HG03108 (cell line): ENCODE measurements at regions not wholly inside any gene's neighbourhood (a gene's known extent, or its start where the extent isn't known, plus 50 kb on each side); places are given as distances from the start of the nearest gene placed in this dataset.
A peak's percentile ranks its signal among the peaks of the same experiment; 100 is the strongest.

Experiments used
- ATAC-seq: cut with Tn5 transposase; IDR thresholded peaks from one replicate; pipeline ENCODE4 v1.9.1; 2021; ENCODE audit warnings: moderate library complexity; ENCODE audit not compliant: unreplicated experiment

- ATAC-seq: no peak
These were observed 193.6 kb upstream of the SMC2 start for GRCh38 chr9:103900466-103900865.

GRCh38 chr9:103902263-103902662 lies 191.8 kb upstream of the SMC2 start:
- ATAC-seq: no peak

- ATAC-seq: no peak
These were observed 189.9 kb upstream of the SMC2 start for GRCh38 chr9:103904242-103904641.

- no peak for ATAC-seq
These were observed 180.2 kb upstream of the SMC2 start for GRCh38 chr9:103913899-103914298.

GRCh38 chr9:103919605-103920209 lies 174.4 kb upstream of the SMC2 start:
- ATAC-seq: no peak

- ATAC-seq: no peak
These were observed 165.7 kb upstream of the SMC2 start for GRCh38 chr9:103928442-103928841.

- ATAC-seq: no peak
These were observed 153.0 kb upstream of the SMC2 start for GRCh38 chr9:103941104-103941503.

- ATAC-seq: no peak
These were observed 151.9 kb upstream of the SMC2 start for GRCh38 chr9:103942200-103942599.

- ATAC-seq: no peak
These were observed 151.5 kb upstream of the SMC2 start for GRCh38 chr9:103942651-103943050.

- no peak for ATAC-seq
These were observed 145.0 kb upstream of the SMC2 start for GRCh38 chr9:103949096-103949495.

GRCh38 chr9:103977163-103977562 lies 116.9 kb upstream of the SMC2 start:
- no peak for ATAC-seq

GRCh38 chr9:103978396-103978795 lies 115.7 kb upstream of the SMC2 start:
- no peak for ATAC-seq

GRCh38 chr9:103981912-103982311 lies 112.2 kb upstream of the SMC2 start:
- ATAC-seq: no peak

GRCh38 chr9:103985077-103985476 lies 109.0 kb upstream of the SMC2 start:
- no peak for ATAC-seq

- no peak for ATAC-seq
These were observed 105.3 kb upstream of the SMC2 start for GRCh38 chr9:103988821-103989220.

GRCh38 chr9:103990311-103990710 lies 103.8 kb upstream of the SMC2 start:
- ATAC-seq: no peak

- no peak for ATAC-seq
These were observed 103.1 kb upstream of the SMC2 start for GRCh38 chr9:103991001-103991400.

- peak; percentile 59 for ATAC-seq
These were observed 102.4 kb upstream of the SMC2 start for GRCh38 chr9:103991698-103992097.

- no peak for ATAC-seq
These were observed 101.0 kb upstream of the SMC2 start for GRCh38 chr9:103992938-103993579.

- no peak for ATAC-seq
These were observed 96.2 kb upstream of the SMC2 start for GRCh38 chr9:103997856-103998370.

GRCh38 chr9:103999375-104000062 lies 94.6 kb upstream of the SMC2 start:
- no peak for ATAC-seq

- ATAC-seq: no peak
These were observed 84.3 kb upstream of the SMC2 start for GRCh38 chr9:104009826-104010225.
